ENCODE measurements at regions not wholly inside any gene's neighbourhood (a gene's known extent, or its start where the extent isn't known, plus 50 kb on each side); places are given as distances from the start of the nearest gene placed in this dataset.

GRCh38 chr5:9782826-9783560 is 152.8 kb upstream of the TAS2R1 start:
- H3K9me3 Mint-ChIP-seq (ENCODE audit: unreplicated experiment): peaks cover 7% of the 10 kb centered on the region
- no peak for TF ChIP-seq CTCF (IDR thresholded peaks at IDR 0.05; ENCODE audit: unreplicated experiment)
- H3K27ac Mint-ChIP-seq (ENCODE audit: low read depth, unreplicated experiment): no peak overlapping the region
- no peak overlapping the region for H3K4me3 Mint-ChIP-seq (ENCODE audit: unreplicated experiment)
- peaks cover 12% of the 10 kb centered on the region for H3K27me3 Mint-ChIP-seq (ENCODE audit: insufficient read depth, unreplicated experiment)
- intact Hi-C loops (cut with micrococcal nuclease): no loop called here
- H3K36me3 Mint-ChIP-seq (ENCODE audit: insufficient read depth, unreplicated experiment): no peaks in the 10 kb centered on the region
- no peak for DNase-seq (ENCODE audit: unreplicated experiment)
- no peaks in the 10 kb centered on the region for H3K4me1 Mint-ChIP-seq (ENCODE audit: insufficient read depth, unreplicated experiment)
- CTCF ChIA-PET: interaction anchor here (0.5 to 1.4 kb wide), 2 partner anchors 9 to 71 kb away, joined by 3 read pairs; no protein-coding TSS in a partner anchor
- no TSS peak for BruUV-seq (replicated peaks)
- POLR2A ChIA-PET: interaction anchor here (0.6 kb wide), 1 partner anchor 451 kb away, joined by 3 read pairs; no protein-coding TSS in a partner anchor

DNA sequence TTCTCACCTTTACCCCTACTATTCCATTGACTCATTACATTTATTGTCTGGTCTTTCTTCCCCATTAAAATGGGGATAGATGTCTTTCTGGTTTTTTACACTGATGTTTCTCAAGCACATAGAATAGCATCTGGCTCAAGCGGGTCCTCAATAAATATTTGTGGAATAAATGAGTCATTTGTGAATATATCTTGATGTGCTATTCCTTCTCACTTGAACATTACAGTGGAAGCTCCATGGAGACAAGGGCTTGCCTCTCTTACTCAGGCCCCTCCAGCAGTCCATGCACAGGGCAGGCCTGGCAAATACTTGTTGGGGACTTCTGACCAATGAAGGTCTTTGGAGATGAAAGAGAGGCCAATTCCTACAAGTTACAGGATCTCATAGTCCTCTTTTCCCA is 151.7 kb upstream of the TAS2R1 start:
- no peaks in the 10 kb centered on the region for H3K4me1 Mint-ChIP-seq (ENCODE audit: insufficient read depth, unreplicated experiment)
- ChIA-PET CTCF (no interaction called here), POLR2A (no interaction called here)
- peaks cover 7% of the 10 kb centered on the region for H3K9me3 Mint-ChIP-seq (ENCODE audit: unreplicated experiment)
- H3K4me3 Mint-ChIP-seq (ENCODE audit: unreplicated experiment): no peak overlapping the region
- TF ChIP-seq CTCF (IDR thresholded peaks at IDR 0.05; ENCODE audit: unreplicated experiment): no peak
- intact Hi-C loops (cut with micrococcal nuclease): no loop called here
- no peaks in the 10 kb centered on the region for H3K36me3 Mint-ChIP-seq (ENCODE audit: insufficient read depth, unreplicated experiment)
- BruUV-seq (replicated peaks): no TSS peak
- peaks cover 1% of the 10 kb centered on the region for H3K27me3 Mint-ChIP-seq (ENCODE audit: insufficient read depth, unreplicated experiment)
- no peak for DNase-seq (ENCODE audit: unreplicated experiment)
- H3K27ac Mint-ChIP-seq (ENCODE audit: low read depth, unreplicated experiment): no peak overlapping the region

GRCh38 chr5:9781275-9781674 is 151.1 kb upstream of the TAS2R1 start:
- no TSS peak for BruUV-seq (replicated peaks)
- Mint-ChIP-seq H3K4me3 (ENCODE audit: unreplicated experiment) (no peak overlapping the region), H3K27me3 (ENCODE audit: insufficient read depth, unreplicated experiment) (no peaks in the 10 kb centered on the region), H3K9me3 (ENCODE audit: unreplicated experiment) (peaks cover 7% of the 10 kb centered on the region), H3K36me3 (ENCODE audit: insufficient read depth, unreplicated experiment) (no peaks in the 10 kb centered on the region), H3K27ac (ENCODE audit: low read depth, unreplicated experiment) (no peak overlapping the region), H3K4me1 (ENCODE audit: insufficient read depth, unreplicated experiment) (no peaks in the 10 kb centered on the region)
- no peak for TF ChIP-seq CTCF (IDR thresholded peaks at IDR 0.05; ENCODE audit: unreplicated experiment)
- DNase-seq (ENCODE audit: unreplicated experiment): no peak
- ChIA-PET POLR2A (no interaction called here), CTCF (no interaction called here)
- intact Hi-C loops (cut with micrococcal nuclease): no loop called here

DNA sequence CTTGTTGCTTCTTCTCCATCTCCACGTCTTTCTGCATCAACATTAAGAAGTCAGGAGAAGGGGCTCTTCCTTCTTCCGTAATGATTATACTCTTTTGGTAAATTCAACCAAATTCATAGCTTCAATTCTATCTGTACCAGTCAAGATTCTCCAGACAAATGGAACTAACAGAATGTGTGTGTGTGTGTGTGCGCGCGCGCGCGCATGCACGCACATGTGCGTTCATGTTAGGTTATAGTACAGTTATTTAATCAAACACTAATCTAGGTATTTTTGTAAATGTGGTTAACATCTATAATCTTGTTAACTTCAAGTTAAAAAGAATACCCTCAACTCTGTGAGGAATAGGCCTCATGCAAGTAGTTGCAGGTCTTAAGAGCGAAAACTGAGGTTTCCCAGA is 150.3 kb upstream of the TAS2R1 start:
- DNase-seq (ENCODE audit: unreplicated experiment): no peak
- H3K36me3 Mint-ChIP-seq (ENCODE audit: insufficient read depth, unreplicated experiment): no peaks in the 10 kb centered on the region
- H3K27me3 Mint-ChIP-seq (ENCODE audit: insufficient read depth, unreplicated experiment): no peaks in the 10 kb centered on the region
- H3K27ac Mint-ChIP-seq (ENCODE audit: low read depth, unreplicated experiment): no peak overlapping the region
- H3K4me3 Mint-ChIP-seq (ENCODE audit: unreplicated experiment): no peak overlapping the region
- no TSS peak for BruUV-seq (replicated peaks)
- intact Hi-C loops (cut with micrococcal nuclease): no loop called here
- peaks cover 7% of the 10 kb centered on the region for H3K9me3 Mint-ChIP-seq (ENCODE audit: unreplicated experiment)
- H3K4me1 Mint-ChIP-seq (ENCODE audit: insufficient read depth, unreplicated experiment): no peaks in the 10 kb centered on the region
- ChIA-PET POLR2A (no interaction called here), CTCF (no interaction called here)
- no peak for TF ChIP-seq CTCF (IDR thresholded peaks at IDR 0.05; ENCODE audit: unreplicated experiment)

Measured in MCF 10A (cell line).